ENCODE measurements at regions not wholly inside any gene's neighbourhood (a gene's known extent, or its start where the extent isn't known, plus 50 kb on each side); places are given as distances from the start of the nearest gene placed in this dataset.

DNA sequence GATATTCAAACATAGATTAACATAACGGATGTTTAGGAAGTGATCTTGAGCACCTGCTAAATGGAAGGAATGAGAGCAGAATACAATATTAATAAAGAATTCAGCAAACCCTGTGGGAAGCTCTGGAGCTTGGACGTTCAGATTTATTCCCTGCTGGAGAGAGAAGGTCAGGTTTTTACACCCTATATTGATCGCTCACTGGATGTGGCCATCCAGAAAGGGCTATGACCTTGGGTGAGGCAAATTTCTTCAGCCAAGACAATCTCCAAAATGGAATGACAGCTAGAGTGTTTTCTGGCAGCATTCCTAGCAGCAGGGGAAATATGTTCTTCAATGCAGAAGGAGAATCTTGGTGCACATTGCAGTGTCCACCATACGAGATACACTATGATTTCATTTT lies 288.3 kb downstream of the IRS1 start:
- TF ChIP-seq, protein P1, sequence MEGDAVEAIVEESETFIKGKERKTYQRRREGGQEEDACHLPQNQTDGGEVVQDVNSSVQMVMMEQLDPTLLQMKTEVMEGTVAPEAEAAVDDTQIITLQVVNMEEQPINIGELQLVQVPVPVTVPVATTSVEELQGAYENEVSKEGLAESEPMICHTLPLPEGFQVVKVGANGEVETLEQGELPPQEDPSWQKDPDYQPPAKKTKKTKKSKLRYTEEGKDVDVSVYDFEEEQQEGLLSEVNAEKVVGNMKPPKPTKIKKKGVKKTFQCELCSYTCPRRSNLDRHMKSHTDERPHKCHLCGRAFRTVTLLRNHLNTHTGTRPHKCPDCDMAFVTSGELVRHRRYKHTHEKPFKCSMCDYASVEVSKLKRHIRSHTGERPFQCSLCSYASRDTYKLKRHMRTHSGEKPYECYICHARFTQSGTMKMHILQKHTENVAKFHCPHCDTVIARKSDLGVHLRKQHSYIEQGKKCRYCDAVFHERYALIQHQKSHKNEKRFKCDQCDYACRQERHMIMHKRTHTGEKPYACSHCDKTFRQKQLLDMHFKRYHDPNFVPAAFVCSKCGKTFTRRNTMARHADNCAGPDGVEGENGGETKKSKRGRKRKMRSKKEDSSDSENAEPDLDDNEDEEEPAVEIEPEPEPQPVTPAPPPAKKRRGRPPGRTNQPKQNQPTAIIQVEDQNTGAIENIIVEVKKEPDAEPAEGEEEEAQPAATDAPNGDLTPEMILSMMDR (IDR thresholded peaks at IDR 0.05), result no peak
- TF ChIP-seq POLR2A (IDR thresholded peaks at IDR 0.05; ENCODE audit: low read depth), result no peak
- TF ChIP-seq POLR2AphosphoS5 (IDR thresholded peaks at IDR 0.05), result no peak

All from esophagus muscularis mucosa (tissue), 3 donors.